ENCODE measurements at regions not wholly inside any gene's neighbourhood (a gene's known extent, or its start where the extent isn't known, plus 50 kb on each side); places are given as distances from the start of the nearest gene placed in this dataset.

DNA sequence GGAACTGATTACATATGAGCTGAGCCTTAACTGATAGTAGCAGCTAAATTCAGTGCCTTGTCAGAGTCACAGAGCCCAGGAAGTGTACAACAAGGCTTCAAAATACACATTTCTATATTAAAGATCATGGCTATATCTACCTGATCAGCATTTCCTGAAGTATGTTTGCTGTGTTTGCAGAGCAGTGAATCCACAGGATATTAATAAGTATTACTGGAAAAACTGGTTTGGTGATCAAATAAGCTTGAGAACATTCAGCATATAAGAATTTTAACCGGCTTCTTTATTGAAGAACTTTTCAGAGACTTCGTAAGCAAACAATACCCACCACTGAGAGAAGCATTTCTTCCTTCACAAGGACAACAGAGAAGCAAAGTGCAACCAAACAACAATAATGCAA is 227.0 kb downstream of the ELAVL2 start:
- Histone ChIP-seq H3K27ac (peak overlapping the region; percentile 60 to 78), H3K36me3 (no peaks in the 10 kb centered on the region), H3K4me1 (replicated peaks) (no peaks in the 10 kb centered on the region), H3K9me3 (no peaks in the 10 kb centered on the region), H3K27me3 (replicated peaks; ENCODE audit: insufficient read depth) (no peaks in the 10 kb centered on the region), H3K4me3 (peak overlapping the region in 1 of 2 donors; percentile 20)
- TF ChIP-seq CTCF (IDR thresholded peaks at IDR 0.05) (no peak), POLR2AphosphoS5 (IDR thresholded peaks at IDR 0.05) (peak; percentile 68)
- intact Hi-C loops (cut with DNase I): no loop called here
- DNase-seq (ENCODE audit: low spot score): peak; percentile 10
- WGBS: 38% methylated on average over 2 of the region's 2 CpGs

DNA sequence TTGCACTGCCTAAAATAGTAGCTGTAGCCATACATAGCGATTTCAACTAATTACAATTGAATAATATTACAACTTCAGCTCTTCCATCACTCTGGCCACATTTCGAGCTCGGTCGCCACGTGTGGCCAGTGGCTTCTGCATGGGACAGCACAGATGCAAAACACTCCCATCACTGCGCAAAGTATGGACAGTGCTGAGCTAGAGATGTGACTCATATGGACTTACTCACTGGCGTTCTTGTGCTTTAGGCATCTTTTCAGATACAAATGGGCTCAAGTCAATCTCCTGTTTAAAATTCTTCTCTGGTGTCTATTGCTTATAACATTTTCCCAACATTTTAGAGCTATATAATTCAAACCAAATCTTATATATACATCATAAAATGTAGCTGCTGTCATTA is 222.7 kb downstream of the ELAVL2 start:
- H3K4me1 ChIP-seq (replicated peaks): no peaks in the 10 kb centered on the region
- no peaks in the 10 kb centered on the region for H3K36me3 ChIP-seq
- DNase-seq (ENCODE audit: low spot score): no peak
- H3K4me3 ChIP-seq: no peak overlapping the region
- intact Hi-C loops (cut with DNase I): no loop called here
- no peaks in the 10 kb centered on the region for H3K9me3 ChIP-seq
- H3K27ac ChIP-seq: no peak overlapping the region
- whole genome bisulfite sequencing: 97% methylated on average over 7 of the region's 7 CpGs
- TF ChIP-seq POLR2A (IDR thresholded peaks at IDR 0.05) (no peak), POLR2AphosphoS5 (IDR thresholded peaks at IDR 0.05) (no peak), CTCF (IDR thresholded peaks at IDR 0.05) (no peak)
- H3K27me3 ChIP-seq (replicated peaks; ENCODE audit: insufficient read depth): no peaks in the 10 kb centered on the region

DNA sequence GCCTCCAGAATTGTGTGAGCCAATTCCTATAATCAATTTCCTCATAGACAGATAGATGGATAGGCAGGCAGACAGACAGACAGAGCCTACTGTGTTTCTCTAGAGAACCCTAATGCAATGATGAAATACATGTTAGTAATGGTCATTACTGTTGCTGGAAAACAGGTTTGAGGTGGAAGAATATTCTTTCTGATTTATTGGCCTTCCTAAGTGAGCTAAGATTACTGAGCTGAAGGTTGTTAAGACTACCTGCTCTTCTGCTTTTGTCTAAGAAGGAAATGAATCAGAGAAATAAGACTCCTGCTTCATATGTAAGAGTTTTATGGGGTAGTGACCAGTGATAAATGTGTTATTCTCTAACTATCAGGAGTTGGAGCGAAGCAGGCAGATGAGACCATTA is 219.9 kb downstream of the ELAVL2 start:
- 86% methylated on average over 1 of the region's 1 CpG for WGBS
- intact Hi-C loops (cut with DNase I): no loop called here

DNA sequence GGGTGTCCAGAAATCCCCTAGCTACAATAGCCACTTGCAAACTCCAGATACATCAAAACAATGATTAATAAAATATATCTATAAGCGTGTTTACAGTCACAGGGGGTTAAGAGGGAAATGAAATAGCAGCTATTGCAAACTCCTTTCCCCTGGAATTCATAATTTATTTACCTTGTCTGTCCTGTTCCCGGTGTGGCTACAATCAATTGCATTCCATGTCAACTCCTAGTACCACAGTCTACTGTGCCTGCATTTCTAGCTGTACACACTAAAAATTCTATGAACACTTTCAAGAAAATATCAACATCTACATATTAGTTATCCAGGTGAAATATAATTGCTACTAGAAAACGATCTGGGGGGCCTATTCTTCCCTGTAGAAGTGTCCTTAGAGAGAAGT is 217.6 kb downstream of the ELAVL2 start:
- Histone ChIP-seq H3K4me3 (no peak overlapping the region), H3K36me3 (no peaks in the 10 kb centered on the region), H3K27ac (no peak overlapping the region), H3K27me3 (replicated peaks; ENCODE audit: insufficient read depth) (no peaks in the 10 kb centered on the region), H3K9me3 (no peaks in the 10 kb centered on the region), H3K4me1 (replicated peaks) (no peaks in the 10 kb centered on the region)
- no peak for DNase-seq (ENCODE audit: low spot score)
- TF ChIP-seq CTCF (IDR thresholded peaks at IDR 0.05) (no peak), POLR2A (IDR thresholded peaks at IDR 0.05) (no peak), POLR2AphosphoS5 (IDR thresholded peaks at IDR 0.05) (no peak)
- intact Hi-C loops (cut with DNase I): no loop called here
- 52% methylated on average over 3 of the region's 3 CpGs for WGBS

More for the DNA sequence above, 219.9 kb downstream of the ELAVL2 start:
- TF ChIP-seq POLR2AphosphoS5 (IDR thresholded peaks at IDR 0.05): no peak
- TF ChIP-seq CTCF (IDR thresholded peaks at IDR 0.05): no peak
- TF ChIP-seq POLR2A (IDR thresholded peaks at IDR 0.05): no peak
- no peaks in the 10 kb centered on the region for H3K27me3 ChIP-seq (replicated peaks; ENCODE audit: insufficient read depth)
- H3K4me1 ChIP-seq (replicated peaks): no peaks in the 10 kb centered on the region
- H3K36me3 ChIP-seq: no peaks in the 10 kb centered on the region
- H3K27ac ChIP-seq: no peak overlapping the region
- no peak for DNase-seq (ENCODE audit: low spot score)
- no peaks in the 10 kb centered on the region for H3K9me3 ChIP-seq
- H3K4me3 ChIP-seq: no peak overlapping the region

DNA sequence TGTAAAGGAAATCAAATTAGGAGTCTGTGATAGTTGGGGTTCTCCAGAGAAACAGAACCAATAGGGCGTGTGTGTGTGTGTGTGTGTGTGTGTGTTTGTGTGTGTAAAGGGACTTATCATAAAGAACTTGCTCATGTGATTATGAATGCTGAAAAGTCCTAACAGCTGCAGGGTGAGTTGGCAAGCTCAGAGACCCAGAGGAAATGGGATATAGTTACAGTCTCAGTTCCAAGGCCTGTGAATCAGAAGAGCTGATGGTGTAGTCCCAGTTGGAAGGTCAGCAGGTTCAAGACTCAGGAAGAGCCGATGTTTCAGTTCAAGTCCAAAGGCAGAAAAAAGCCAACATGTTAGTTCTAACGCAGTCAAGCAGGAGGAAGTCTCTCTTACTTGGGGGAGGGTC is 214.2 kb downstream of the ELAVL2 start:
- intact Hi-C loops (cut with DNase I): no loop called here
- WGBS: 76% methylated on average over 3 of the region's 3 CpGs
- no peak for TF ChIP-seq POLR2AphosphoS5 (IDR thresholded peaks at IDR 0.05)

More for the DNA sequence above, 214.2 kb downstream of the ELAVL2 start:
- Histone ChIP-seq H3K4me1 (replicated peaks) (no peaks in the 10 kb centered on the region), H3K4me3 (no peak overlapping the region), H3K27ac (no peak overlapping the region), H3K27me3 (replicated peaks; ENCODE audit: insufficient read depth) (no peaks in the 10 kb centered on the region), H3K9me3 (no peaks in the 10 kb centered on the region), H3K36me3 (no peaks in the 10 kb centered on the region)
- no peak for DNase-seq (ENCODE audit: low spot score)

Data from prostate gland (tissue), 2 donors.